ENCODE measurements at regions not wholly inside any gene's neighbourhood (a gene's known extent, or its start where the extent isn't known, plus 50 kb on each side); places are given as distances from the start of the nearest gene placed in this dataset.

DNA sequence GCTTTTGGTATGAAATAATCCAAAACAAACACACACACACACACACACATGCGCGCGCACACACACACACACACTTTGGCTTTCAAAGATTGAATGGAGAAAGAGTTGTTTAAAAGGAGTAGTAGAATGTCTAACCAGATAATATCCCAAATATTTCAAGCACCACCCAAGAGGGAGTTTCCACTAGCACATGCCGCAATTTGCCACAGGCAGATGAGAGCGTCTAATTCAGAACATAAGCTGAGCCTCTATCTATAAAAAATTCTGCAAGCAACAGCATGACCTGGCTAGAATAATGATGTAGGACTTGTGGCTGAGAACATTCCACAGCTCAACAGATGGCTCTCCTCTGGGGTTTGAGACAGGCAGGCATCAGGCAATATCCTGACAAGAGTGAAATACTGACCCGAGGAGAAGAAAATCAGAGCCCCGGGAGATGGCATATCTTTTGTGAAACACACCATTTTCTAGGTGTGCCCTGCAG, 302.5 kb upstream of the GADL1 start:
- Histone ChIP-seq H3K27ac (ENCODE audit: low read depth, low read length, poor library complexity, severe bottlenecking) (no peak overlapping the region), H3K4me1 (ENCODE audit: insufficient read depth, low read length, severe bottlenecking) (no peaks in the 10 kb centered on the region)

GRCh38 chr3:31197941-31198340, 303.5 kb upstream of the GADL1 start:
- H3K9ac ChIP-seq (ENCODE audit: low read length), result no peak overlapping the region
- H2AFZ ChIP-seq (ENCODE audit: low read length), result no peak overlapping the region
- no peaks in the 10 kb centered on the region for H3K36me3 ChIP-seq (ENCODE audit: insufficient read depth, low read length)
- H3K27ac ChIP-seq (ENCODE audit: low read depth, low read length, poor library complexity, severe bottlenecking), result no peak overlapping the region
- TF ChIP-seq EZH2 (IDR thresholded peaks at IDR 0.05; ENCODE audit: borderline replicate concordance, low read length), result no peak
- TF ChIP-seq, protein P1, sequence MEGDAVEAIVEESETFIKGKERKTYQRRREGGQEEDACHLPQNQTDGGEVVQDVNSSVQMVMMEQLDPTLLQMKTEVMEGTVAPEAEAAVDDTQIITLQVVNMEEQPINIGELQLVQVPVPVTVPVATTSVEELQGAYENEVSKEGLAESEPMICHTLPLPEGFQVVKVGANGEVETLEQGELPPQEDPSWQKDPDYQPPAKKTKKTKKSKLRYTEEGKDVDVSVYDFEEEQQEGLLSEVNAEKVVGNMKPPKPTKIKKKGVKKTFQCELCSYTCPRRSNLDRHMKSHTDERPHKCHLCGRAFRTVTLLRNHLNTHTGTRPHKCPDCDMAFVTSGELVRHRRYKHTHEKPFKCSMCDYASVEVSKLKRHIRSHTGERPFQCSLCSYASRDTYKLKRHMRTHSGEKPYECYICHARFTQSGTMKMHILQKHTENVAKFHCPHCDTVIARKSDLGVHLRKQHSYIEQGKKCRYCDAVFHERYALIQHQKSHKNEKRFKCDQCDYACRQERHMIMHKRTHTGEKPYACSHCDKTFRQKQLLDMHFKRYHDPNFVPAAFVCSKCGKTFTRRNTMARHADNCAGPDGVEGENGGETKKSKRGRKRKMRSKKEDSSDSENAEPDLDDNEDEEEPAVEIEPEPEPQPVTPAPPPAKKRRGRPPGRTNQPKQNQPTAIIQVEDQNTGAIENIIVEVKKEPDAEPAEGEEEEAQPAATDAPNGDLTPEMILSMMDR (IDR thresholded peaks at IDR 0.05; ENCODE audit: low read length), result no peak
- H3K27me3 ChIP-seq (ENCODE audit: insufficient read depth, low read length), result no peaks in the 10 kb centered on the region
- no peaks in the 10 kb centered on the region for H3K9me2 ChIP-seq (ENCODE audit: low read depth, low read length)
- no peaks in the 10 kb centered on the region for H3K79me2 ChIP-seq (ENCODE audit: insufficient read depth, low read length)
- H3K9me3 ChIP-seq (ENCODE audit: low read length), result no peaks in the 10 kb centered on the region
- no peaks in the 10 kb centered on the region for H4K20me1 ChIP-seq (ENCODE audit: insufficient read depth, low read length)
- H3K4me2 ChIP-seq (ENCODE audit: low read length), result no peak overlapping the region
- no peak overlapping the region for H3K4me3 ChIP-seq (ENCODE audit: low read depth, low read length, poor library complexity, severe bottlenecking)
- H3K4me1 ChIP-seq (ENCODE audit: insufficient read depth, low read length, severe bottlenecking), result no peaks in the 10 kb centered on the region
- no peaks in the 10 kb centered on the region for H3F3A ChIP-seq (ENCODE audit: insufficient read depth, low read length)

More for the DNA sequence above, 302.5 kb upstream of the GADL1 start:
- no peak overlapping the region for H3K4me2 ChIP-seq (ENCODE audit: low read length)
- no peaks in the 10 kb centered on the region for H3K9me2 ChIP-seq (ENCODE audit: low read depth, low read length)
- H3K9me3 ChIP-seq (ENCODE audit: low read length), result no peaks in the 10 kb centered on the region
- no peak overlapping the region for H3K9ac ChIP-seq (ENCODE audit: low read length)
- H3K36me3 ChIP-seq (ENCODE audit: insufficient read depth, low read length), result no peaks in the 10 kb centered on the region
- no peak for TF ChIP-seq EZH2 (IDR thresholded peaks at IDR 0.05; ENCODE audit: borderline replicate concordance, low read length)
- H3K27me3 ChIP-seq (ENCODE audit: insufficient read depth, low read length), result no peaks in the 10 kb centered on the region
- H3K4me3 ChIP-seq (ENCODE audit: low read depth, low read length, poor library complexity, severe bottlenecking), result no peak overlapping the region
- no peaks in the 10 kb centered on the region for H3K79me2 ChIP-seq (ENCODE audit: insufficient read depth, low read length)
- H3F3A ChIP-seq (ENCODE audit: insufficient read depth, low read length), result no peaks in the 10 kb centered on the region
- no peak overlapping the region for H2AFZ ChIP-seq (ENCODE audit: low read length)
- no peaks in the 10 kb centered on the region for H4K20me1 ChIP-seq (ENCODE audit: insufficient read depth, low read length)

DNA sequence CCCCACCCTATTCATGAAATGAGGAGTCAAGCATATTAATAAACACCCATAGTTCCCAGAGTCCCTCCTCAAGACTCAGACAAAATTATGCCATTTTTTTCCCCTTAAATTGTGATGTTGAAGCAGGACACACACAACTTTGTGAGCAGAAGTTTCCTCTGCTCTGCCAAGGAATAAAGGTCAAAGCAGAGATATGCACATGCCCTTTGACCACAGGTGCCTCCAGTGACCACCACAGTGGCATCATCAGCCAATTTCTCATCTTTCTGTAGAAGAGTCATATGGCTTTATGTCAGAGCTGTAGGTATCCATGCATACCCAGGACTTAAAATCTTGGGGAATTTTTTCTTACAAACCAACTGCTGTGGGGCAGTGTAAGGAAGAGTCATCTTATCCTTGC, 304.4 kb upstream of the GADL1 start:
- Histone ChIP-seq H2AFZ (ENCODE audit: low read length) (no peak overlapping the region), H4K20me1 (ENCODE audit: insufficient read depth, low read length) (no peaks in the 10 kb centered on the region), H3K4me2 (ENCODE audit: low read length) (no peak overlapping the region), H3K27me3 (ENCODE audit: insufficient read depth, low read length) (no peaks in the 10 kb centered on the region), H3K4me3 (ENCODE audit: low read depth, low read length, poor library complexity, severe bottlenecking) (no peak overlapping the region), H3K36me3 (ENCODE audit: insufficient read depth, low read length) (no peaks in the 10 kb centered on the region), H3K4me1 (ENCODE audit: insufficient read depth, low read length, severe bottlenecking) (no peaks in the 10 kb centered on the region), H3K9me2 (ENCODE audit: low read depth, low read length) (no peaks in the 10 kb centered on the region), H3K79me2 (ENCODE audit: insufficient read depth, low read length) (no peaks in the 10 kb centered on the region), H3K9ac (ENCODE audit: low read length) (no peak overlapping the region), H3K9me3 (ENCODE audit: low read length) (no peaks in the 10 kb centered on the region), H3K27ac (ENCODE audit: low read depth, low read length, poor library complexity, severe bottlenecking) (no peak overlapping the region), H3F3A (ENCODE audit: insufficient read depth, low read length) (no peaks in the 10 kb centered on the region)
- TF ChIP-seq EZH2 (IDR thresholded peaks at IDR 0.05; ENCODE audit: borderline replicate concordance, low read length), result no peak
- TF ChIP-seq, protein P1 (IDR thresholded peaks at IDR 0.05; ENCODE audit: low read length), result no peak
